Suprapubic skin (tissue), 4 donors: ENCODE measurements at regions not wholly inside any gene's neighbourhood (a gene's known extent, or its start where the extent isn't known, plus 50 kb on each side); places are given as distances from the start of the nearest gene placed in this dataset.

ENCODE experiments used
- DNase-seq, 2 donors: peaks; one replicate each; pipeline ENCODE4 v3.0.0-alpha.2; 2019; ENCODE audit warnings: low spot score in 2 of 2
- H3K27ac ChIP-seq: fragments of 200-600 bp; sonication (generic); one replicate; pipeline ENCODE4 v1.5.1; 2019
- H3K27me3 ChIP-seq: fragments of 200-600 bp; sonication (generic); one replicate; pipeline ENCODE4 v1.5.1; 2019
- H3K36me3 ChIP-seq: fragments of 200-600 bp; sonication (generic); one replicate; pipeline ENCODE4 v1.5.1; 2019
- H3K4me1 ChIP-seq: fragments of 200-600 bp; sonication (generic); one replicate; pipeline ENCODE4 v1.5.1; 2019
- H3K4me3 ChIP-seq: fragments of 200-600 bp; sonication (generic); one replicate; pipeline ENCODE4 v1.5.1; 2019; ENCODE audit warnings: mild to moderate bottlenecking
- H3K9me3 ChIP-seq: fragments of 200-600 bp; sonication (generic); one replicate; pipeline ENCODE4 v1.5.1; 2019
- CTCF ChIP-seq, 2 donors: fragments of 200-600 bp in 1 of 2; fragments of 450-650 bp in 1 of 2; sonication (generic) in 1 of 2; IDR thresholded peaks; one replicate each; pipeline ENCODE4 v1.5.1; 2016 to 2019; ENCODE audit warnings: antibody characterized with exemption in 2 of 2, mild to moderate bottlenecking in 1 of 2, moderate library complexity in 1 of 2
- EP300 ChIP-seq: sonication (generic); formaldehyde crosslinking; IDR thresholded peaks from one replicate; pipeline ENCODE4 v1.6.1; 2017; ENCODE audit warnings: antibody characterized with exemption
- POLR2A ChIP-seq, 2 donors: fragments of 450-650 bp; IDR thresholded peaks; one replicate each; pipeline ENCODE4 v1.6.1; 2017; ENCODE audit warnings: antibody characterized with exemption in 2 of 2, mild to moderate bottlenecking in 2 of 2, moderate library complexity in 2 of 2
- POLR2AphosphoS5 ChIP-seq, 3 donors: sonication (generic); formaldehyde crosslinking; IDR thresholded peaks; one replicate each; pipeline ENCODE4 v1.6.1; 2017; ENCODE audit warnings: antibody characterized with exemption in 3 of 3
- WGBS: methylation state at CpG from one replicate; pipeline ENCODE4 v1.1.5; 2018; 5-methylcytosine and 5-hydroxymethylcytosine counted together

- WGBS, result 64% methylated on average over 7 of the region's 7 CpGs
- Histone ChIP-seq H3K9me3 (no peaks in the 10 kb centered on the region), H3K36me3 (no peaks in the 10 kb centered on the region), H3K4me1 (no peaks in the 10 kb centered on the region), H3K4me3 (no peak overlapping the region), H3K27me3 (no peaks in the 10 kb centered on the region), H3K27ac (no peak overlapping the region)
- no peak for DNase-seq
- TF ChIP-seq POLR2AphosphoS5 (IDR thresholded peaks at IDR 0.05) (no peak), CTCF (IDR thresholded peaks at IDR 0.05) (no peak), EP300 (no peak), POLR2A (IDR thresholded peaks at IDR 0.05) (no peak)
Measured at GRCh38 chr15:54840621-54841398, 355.9 kb downstream of the RSL24D1 start.

- H3K27ac ChIP-seq, result no peak overlapping the region
- TF ChIP-seq CTCF (IDR thresholded peaks at IDR 0.05) (no peak), POLR2A (IDR thresholded peaks at IDR 0.05) (no peak), EP300 (no peak), POLR2AphosphoS5 (IDR thresholded peaks at IDR 0.05) (no peak)
- H3K9me3 ChIP-seq, result no peaks in the 10 kb centered on the region
- no peaks in the 10 kb centered on the region for H3K36me3 ChIP-seq
- DNase-seq, result no peak
- no peaks in the 10 kb centered on the region for H3K4me1 ChIP-seq
- 72% methylated on average over 2 of the region's 2 CpGs for WGBS
- no peaks in the 10 kb centered on the region for H3K27me3 ChIP-seq
- no peak overlapping the region for H3K4me3 ChIP-seq
Measured at GRCh38 chr15:54839379-54839778, 357.4 kb downstream of the RSL24D1 start.

GRCh38 chr15:54836052-54836795 lies 360.5 kb downstream of the RSL24D1 start:
- Histone ChIP-seq H3K27me3 (no peaks in the 10 kb centered on the region), H3K36me3 (no peaks in the 10 kb centered on the region), H3K9me3 (no peaks in the 10 kb centered on the region), H3K27ac (no peak overlapping the region), H3K4me1 (no peaks in the 10 kb centered on the region), H3K4me3 (no peak overlapping the region)
- DNase-seq, result no peak
- 80% methylated on average over 5 of the region's 5 CpGs for WGBS
- no peak for TF ChIP-seq POLR2A (IDR thresholded peaks at IDR 0.05)
- no peak for TF ChIP-seq EP300
- TF ChIP-seq POLR2AphosphoS5 (IDR thresholded peaks at IDR 0.05), result no peak

- no peak for DNase-seq
- TF ChIP-seq POLR2AphosphoS5 (IDR thresholded peaks at IDR 0.05), result no peak
- TF ChIP-seq POLR2A (IDR thresholded peaks at IDR 0.05), result no peak
- TF ChIP-seq CTCF (IDR thresholded peaks at IDR 0.05), result no peak
- no peak for TF ChIP-seq EP300
- Histone ChIP-seq H3K36me3 (no peaks in the 10 kb centered on the region), H3K4me3 (no peak overlapping the region), H3K4me1 (no peaks in the 10 kb centered on the region), H3K27me3 (no peaks in the 10 kb centered on the region), H3K27ac (no peak overlapping the region), H3K9me3 (peaks cover 3% of the 10 kb centered on the region)
- 63% methylated on average over 1 of the region's 1 CpG for WGBS
Measured at GRCh38 chr15:54829821-54830220, 366.9 kb downstream of the RSL24D1 start.

- Histone ChIP-seq H3K4me3 (no peak overlapping the region), H3K9me3 (peaks cover 15% of the 10 kb centered on the region), H3K27ac (no peak overlapping the region), H3K27me3 (no peaks in the 10 kb centered on the region), H3K4me1 (no peaks in the 10 kb centered on the region), H3K36me3 (no peaks in the 10 kb centered on the region)
- WGBS, result 70% methylated on average over 5 of the region's 5 CpGs
- DNase-seq, result no peak
- TF ChIP-seq CTCF (IDR thresholded peaks at IDR 0.05), result no peak
- no peak for TF ChIP-seq EP300
- TF ChIP-seq POLR2AphosphoS5 (IDR thresholded peaks at IDR 0.05), result no peak
- TF ChIP-seq POLR2A (IDR thresholded peaks at IDR 0.05), result no peak
Measured at GRCh38 chr15:54820811-54821210, 375.9 kb downstream of the RSL24D1 start.
